HG02884 (cell line): ENCODE measurements at regions not wholly inside any gene's neighbourhood (a gene's known extent, or its start where the extent isn't known, plus 50 kb on each side); places are given as distances from the start of the nearest gene placed in this dataset.

Experiments used
- ATAC-seq: cut with Tn5 transposase; IDR thresholded peaks from one replicate; pipeline ENCODE4 v1.9.1; 2021; ENCODE audit warnings: mild to moderate bottlenecking, moderate library complexity; ENCODE audit not compliant: unreplicated experiment

GRCh38 chr18:53819671-53820070, 404.8 kb downstream of the MBD2 start:
- no peak for ATAC-seq

DNA sequence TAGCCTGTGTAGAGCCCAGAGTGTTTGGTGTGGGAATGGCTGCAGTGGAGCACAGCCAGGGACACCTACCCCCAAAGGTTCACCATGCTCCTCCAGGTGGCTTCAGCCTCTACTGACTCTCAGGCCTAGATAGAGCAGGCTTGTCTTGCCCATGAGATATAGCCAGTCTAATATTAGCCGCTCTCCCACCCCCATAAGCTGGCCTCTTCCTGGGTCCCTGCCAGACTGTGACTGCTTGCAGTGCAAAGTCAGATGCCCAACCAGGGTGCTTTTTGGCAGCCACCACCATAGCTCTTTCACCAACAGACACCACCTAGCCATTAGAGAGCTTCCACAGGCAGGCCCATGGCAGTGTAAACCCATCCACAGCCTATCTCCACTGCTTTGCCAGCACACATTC, 405.3 kb downstream of the MBD2 start:
- no peak for ATAC-seq

DNA sequence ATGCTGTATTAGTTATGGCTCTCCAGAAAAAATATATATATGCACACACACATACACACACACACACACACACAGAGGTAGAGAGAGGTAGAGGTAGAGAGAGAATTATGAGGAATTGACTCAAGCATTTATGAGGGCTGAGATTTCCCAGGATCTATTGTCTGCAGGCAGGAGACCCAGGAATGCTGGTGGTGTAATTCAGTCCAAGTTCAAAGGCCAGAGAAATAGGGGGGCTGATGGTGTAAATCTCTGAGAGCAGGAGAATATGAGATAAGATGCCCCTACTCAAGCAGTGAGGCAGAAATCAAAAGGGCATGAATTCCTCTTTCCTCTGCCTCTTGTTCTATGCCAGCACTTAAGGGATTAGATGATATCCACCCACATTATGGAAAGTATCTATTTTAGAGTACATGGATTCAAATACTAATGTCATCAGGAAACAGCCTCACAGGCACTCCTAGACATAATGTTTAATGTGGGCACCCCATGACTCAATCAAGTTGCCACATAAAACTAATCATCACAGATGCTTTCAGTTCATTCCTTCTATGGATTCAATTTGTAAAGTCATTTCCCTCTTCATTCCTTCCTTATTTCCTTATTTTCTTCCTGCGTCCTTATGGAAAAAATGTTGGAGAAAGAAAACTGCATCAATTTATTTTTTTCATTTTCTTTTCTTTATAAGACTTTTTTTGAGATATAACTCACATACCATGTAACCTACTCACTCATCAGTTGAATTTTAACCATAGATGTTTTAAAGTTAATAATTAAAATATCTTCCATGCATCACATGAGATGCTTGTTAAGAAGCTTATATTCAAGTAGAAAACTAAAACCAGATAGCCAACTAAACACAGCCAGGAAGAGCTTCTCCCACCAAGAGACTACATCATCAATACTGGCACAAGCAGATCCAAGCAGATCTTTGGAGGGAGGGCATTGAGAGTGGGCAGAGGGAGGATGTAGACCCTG, 406.2 kb downstream of the MBD2 start:
- ATAC-seq, result no peak

- no peak for ATAC-seq
Measured at GRCh38 chr18:53800171-53800570, 424.3 kb downstream of the MBD2 start.

DNA sequence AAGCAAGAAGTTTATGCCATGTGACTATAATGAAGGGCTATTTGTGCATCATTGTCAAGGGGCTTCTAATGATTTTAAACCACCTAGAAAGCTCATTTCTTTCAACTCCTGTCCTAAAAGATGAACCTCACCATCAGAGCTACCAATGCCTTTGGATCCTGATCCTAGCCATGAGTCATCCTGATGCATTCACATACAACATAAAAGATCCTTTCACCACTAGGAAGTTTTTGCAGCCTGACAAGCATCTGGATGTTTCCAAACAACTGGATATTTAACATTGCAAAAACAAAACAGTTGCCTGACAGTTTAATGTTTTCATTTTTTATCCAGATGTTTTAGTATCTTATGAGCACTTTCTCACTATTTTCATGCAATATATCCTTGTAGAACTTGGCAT, 425.3 kb downstream of the MBD2 start:
- ATAC-seq, result no peak

GRCh38 chr18:53798516-53798915, 426.0 kb downstream of the MBD2 start:
- no peak for ATAC-seq

- ATAC-seq, result no peak
Measured at GRCh38 chr18:53797998-53798495, 426.4 kb downstream of the MBD2 start.

GRCh38 chr18:53796040-53796729, 428.3 kb downstream of the MBD2 start:
- ATAC-seq, result peak; percentile 97

DNA sequence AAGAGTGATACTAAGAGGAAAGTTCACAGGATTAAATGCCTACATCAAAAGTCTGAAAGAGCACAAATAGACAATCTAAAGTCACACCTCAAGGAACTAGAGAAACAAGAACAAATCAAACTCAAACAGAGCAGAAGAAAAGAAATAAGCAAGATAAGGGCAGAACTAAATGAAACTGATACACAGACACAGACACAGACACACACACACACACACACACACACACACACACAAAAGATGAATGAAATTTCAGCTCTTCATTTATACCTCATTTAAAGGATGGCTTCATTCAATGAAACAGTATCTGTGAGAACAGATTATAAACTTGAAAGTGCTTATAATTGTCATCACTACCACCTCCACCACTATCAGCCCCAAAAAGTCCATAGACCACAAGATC, 428.9 kb downstream of the MBD2 start:
- ATAC-seq, result no peak

DNA sequence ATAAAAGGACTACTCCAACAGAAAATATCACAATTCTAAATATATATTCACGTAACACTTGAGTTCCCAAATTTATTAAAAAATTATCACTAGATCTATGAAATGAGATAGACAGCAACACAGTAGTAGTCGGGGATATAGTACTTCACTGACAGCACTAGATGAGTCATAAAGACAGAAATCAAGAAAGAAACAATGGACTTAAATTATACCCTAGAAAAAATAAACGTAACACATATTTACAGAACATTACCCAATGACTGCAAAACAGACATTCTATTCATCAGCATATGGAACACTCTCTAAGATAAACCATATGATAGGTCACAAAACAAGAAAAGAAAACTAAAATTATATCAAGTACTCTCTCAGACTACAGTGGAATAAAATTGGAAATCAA, 429.4 kb downstream of the MBD2 start:
- no peak for ATAC-seq

DNA sequence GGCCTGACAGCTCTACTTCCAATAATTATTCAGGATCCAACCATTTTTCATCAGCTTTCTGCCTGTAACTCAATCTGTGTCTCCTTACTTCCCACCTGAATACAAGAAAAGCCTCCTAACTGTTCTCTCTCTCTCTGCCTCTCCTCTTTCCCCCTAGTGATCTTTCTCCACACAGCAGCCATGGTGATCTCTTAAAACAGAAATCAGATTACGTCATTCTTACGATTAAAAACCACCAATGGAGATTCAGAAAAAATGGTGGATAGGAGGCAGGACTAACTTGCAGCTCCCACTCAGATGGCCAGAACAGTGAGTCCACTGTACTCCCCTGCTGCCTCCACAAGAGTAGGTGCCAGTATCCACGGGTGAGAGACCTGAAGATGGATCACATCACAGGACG, 431.7 kb downstream of the MBD2 start:
- ATAC-seq, result no peak

- ATAC-seq, result no peak
Measured at GRCh38 chr18:53790786-53791185, 433.7 kb downstream of the MBD2 start.

DNA sequence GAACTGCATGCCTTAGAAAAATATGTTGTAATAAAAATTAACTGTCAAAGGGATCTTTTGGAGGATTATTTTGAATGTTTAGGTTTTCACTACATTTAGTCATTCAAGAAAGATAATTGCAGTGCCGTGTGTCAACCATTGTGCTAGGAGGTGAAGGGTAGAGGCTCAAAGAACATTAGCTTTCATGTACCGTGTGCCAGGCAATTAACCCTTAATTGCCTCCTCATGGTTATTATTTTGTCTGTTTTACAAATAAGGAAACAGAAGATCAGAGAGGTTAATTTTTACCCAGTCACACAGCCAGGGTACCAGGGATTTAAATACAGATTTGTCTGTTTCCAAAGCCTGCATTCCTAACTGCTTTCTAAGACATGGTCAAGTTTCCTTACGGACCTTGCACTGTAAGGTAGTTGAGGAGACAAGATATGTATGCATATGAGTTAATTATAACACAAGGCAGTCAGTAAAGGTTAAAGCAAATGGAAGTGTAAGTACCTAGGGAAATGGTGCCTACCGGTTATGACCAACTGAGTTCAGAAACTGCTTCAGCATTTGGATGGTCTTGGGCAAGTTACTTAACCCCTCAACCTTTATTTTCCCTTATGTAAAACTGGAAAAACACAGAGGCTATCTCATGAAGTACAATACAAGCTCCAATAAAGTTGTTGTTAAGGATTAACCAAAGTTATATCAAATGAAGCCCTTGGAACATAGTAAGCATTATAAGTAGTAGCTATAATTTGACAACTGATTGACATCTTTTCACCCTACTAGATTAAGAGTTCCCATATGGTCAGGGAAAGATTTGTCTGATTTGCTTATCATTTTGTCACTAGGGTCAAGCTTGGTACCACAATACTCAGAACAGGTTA, 434.9 kb downstream of the MBD2 start:
- no peak for ATAC-seq

- peak; percentile 64 for ATAC-seq
Measured at GRCh38 chr18:53785811-53786210, 438.7 kb downstream of the MBD2 start.

- ATAC-seq, result no peak
Measured at GRCh38 chr18:53784253-53784652, 440.2 kb downstream of the MBD2 start.

- no peak for ATAC-seq
Measured at GRCh38 chr18:53780666-53781065, 443.8 kb downstream of the MBD2 start.

GRCh38 chr18:53772293-53772692, 452.2 kb downstream of the MBD2 start:
- no peak for ATAC-seq

GRCh38 chr18:53771664-53772063, 452.8 kb downstream of the MBD2 start:
- no peak for ATAC-seq

GRCh38 chr18:53765211-53765610, 459.3 kb downstream of the MBD2 start:
- ATAC-seq, result no peak

DNA sequence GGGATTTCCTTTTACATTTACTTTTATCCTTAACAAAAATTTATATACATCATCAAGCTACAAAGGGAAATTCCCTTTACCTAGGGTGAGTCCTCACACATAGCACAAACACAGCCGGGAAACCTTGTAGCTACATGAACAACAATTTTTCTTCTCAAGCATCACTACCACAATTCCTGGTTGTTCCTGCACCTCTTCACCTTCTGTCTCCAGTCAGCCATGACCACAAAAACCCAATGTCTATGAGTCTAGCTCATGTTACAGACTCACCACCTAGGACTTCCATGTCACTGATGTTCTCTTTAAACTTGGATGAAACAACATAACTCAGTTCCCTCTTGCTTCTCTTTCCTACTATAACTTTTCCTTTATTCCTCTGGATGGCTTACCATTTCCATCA, 460.4 kb downstream of the MBD2 start:
- ATAC-seq, result no peak

DNA sequence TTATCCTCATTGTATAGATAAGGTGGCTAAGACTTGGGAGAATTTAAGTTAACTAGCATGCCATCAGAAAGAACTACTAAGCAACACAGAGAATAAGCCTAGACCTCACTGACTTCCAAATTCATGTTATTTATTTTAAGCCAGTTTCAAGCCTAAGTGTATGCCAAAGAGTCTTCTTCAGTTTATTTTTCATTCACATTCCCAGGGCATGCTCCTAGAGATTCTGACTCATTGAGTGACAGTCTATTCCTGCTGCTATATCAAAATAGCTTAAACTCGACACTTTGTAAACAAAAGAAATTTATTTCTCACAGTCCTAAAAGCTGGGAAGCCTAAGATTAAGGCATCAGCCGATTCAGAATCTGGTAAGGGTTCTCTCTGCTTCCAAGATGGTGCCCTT, 467.1 kb downstream of the MBD2 start:
- no peak for ATAC-seq
